ENCODE measurements at regions not wholly inside any gene's neighbourhood (a gene's known extent, or its start where the extent isn't known, plus 50 kb on each side); places are given as distances from the start of the nearest gene placed in this dataset.

GRCh38 chr12:88994971-88995370, 357.3 kb downstream of the DUSP6 start:
- no peaks in the 10 kb centered on the region for H3K27me3 ChIP-seq (ENCODE audit: control insufficient read depth, insufficient read depth, low read length)
- H3K4me3 ChIP-seq (ENCODE audit: low read depth, low read length) = no peak overlapping the region
- TF ChIP-seq CTCF (IDR thresholded peaks at IDR 0.05; ENCODE audit: insufficient read depth, low read length, poor library complexity, severe bottlenecking) = no peak
- no peak for DNase-seq (ENCODE audit: low read depth)
- no peaks in the 10 kb centered on the region for H3K36me3 ChIP-seq (ENCODE audit: control insufficient read depth, insufficient read depth, low read length)

- DNase-seq (ENCODE audit: low read depth) = no peak
- no peak for TF ChIP-seq CTCF (IDR thresholded peaks at IDR 0.05; ENCODE audit: insufficient read depth, low read length, poor library complexity, severe bottlenecking)
- Histone ChIP-seq H3K27me3 (ENCODE audit: control insufficient read depth, insufficient read depth, low read length) (no peaks in the 10 kb centered on the region), H3K4me3 (ENCODE audit: low read depth, low read length) (no peak overlapping the region), H3K36me3 (ENCODE audit: control insufficient read depth, insufficient read depth, low read length) (no peaks in the 10 kb centered on the region)
Observed at GRCh38 chr12:88994537-88994936, 357.8 kb downstream of the DUSP6 start.

GRCh38 chr12:88993651-88994050, 358.6 kb downstream of the DUSP6 start:
- peak; percentile 40 for TF ChIP-seq CTCF (IDR thresholded peaks at IDR 0.05; ENCODE audit: insufficient read depth, low read length, poor library complexity, severe bottlenecking)
- no peaks in the 10 kb centered on the region for H3K36me3 ChIP-seq (ENCODE audit: control insufficient read depth, insufficient read depth, low read length)

GRCh38 chr12:88986056-88986455, 366.2 kb downstream of the DUSP6 start:
- Histone ChIP-seq H3K27me3 (ENCODE audit: control insufficient read depth, insufficient read depth, low read length) (no peaks in the 10 kb centered on the region), H3K36me3 (ENCODE audit: control insufficient read depth, insufficient read depth, low read length) (no peaks in the 10 kb centered on the region), H3K4me3 (ENCODE audit: low read depth, low read length) (no peak overlapping the region)
- no peak for DNase-seq (ENCODE audit: low read depth)
- no peak for TF ChIP-seq CTCF (IDR thresholded peaks at IDR 0.05; ENCODE audit: insufficient read depth, low read length, poor library complexity, severe bottlenecking)

More at GRCh38 chr12:88993651-88994050, 358.6 kb downstream of the DUSP6 start:
- peak; percentile 16 for DNase-seq (ENCODE audit: low read depth)
- H3K27me3 ChIP-seq (ENCODE audit: control insufficient read depth, insufficient read depth, low read length) = no peaks in the 10 kb centered on the region
- H3K4me3 ChIP-seq (ENCODE audit: low read depth, low read length) = no peak overlapping the region

GRCh38 chr12:88985631-88986030, 366.7 kb downstream of the DUSP6 start:
- H3K36me3 ChIP-seq (ENCODE audit: control insufficient read depth, insufficient read depth, low read length) = no peaks in the 10 kb centered on the region
- no peaks in the 10 kb centered on the region for H3K27me3 ChIP-seq (ENCODE audit: control insufficient read depth, insufficient read depth, low read length)
- no peak for DNase-seq (ENCODE audit: low read depth)
- H3K4me3 ChIP-seq (ENCODE audit: low read depth, low read length) = no peak overlapping the region
- no peak for TF ChIP-seq CTCF (IDR thresholded peaks at IDR 0.05; ENCODE audit: insufficient read depth, low read length, poor library complexity, severe bottlenecking)

- no peaks in the 10 kb centered on the region for H3K27me3 ChIP-seq (ENCODE audit: control insufficient read depth, insufficient read depth, low read length)
- TF ChIP-seq CTCF (IDR thresholded peaks at IDR 0.05; ENCODE audit: insufficient read depth, low read length, poor library complexity, severe bottlenecking) = no peak
- DNase-seq (ENCODE audit: low read depth) = no peak
- H3K4me3 ChIP-seq (ENCODE audit: low read depth, low read length) = no peak overlapping the region
- no peaks in the 10 kb centered on the region for H3K36me3 ChIP-seq (ENCODE audit: control insufficient read depth, insufficient read depth, low read length)
Observed at GRCh38 chr12:88985011-88985410, 367.3 kb downstream of the DUSP6 start.

All from kidney epithelial cell (primary cell).